Adrenal gland (tissue), 9 donors: ENCODE measurements at regions not wholly inside any gene's neighbourhood (a gene's known extent, or its start where the extent isn't known, plus 50 kb on each side); places are given as distances from the start of the nearest gene placed in this dataset.

ENCODE experiments used
- DNase-seq, 7 donors: peaks; one replicate each; pipeline ENCODE4 v3.0.0-alpha.2; 2019 to 2020
- H3K27ac ChIP-seq, 5 donors: fragments of 200-600 bp; sonication (generic) in 4 of 5; 1 replicate in 3 of 5; 2 replicates in 2 of 5; pipeline versions ENCODE4 v1.5.1 to v1.8.0; 2016 to 2020; ENCODE audit warnings: mild to moderate bottlenecking in 1 of 5
- H3K27me3 ChIP-seq: fragments of 200-600 bp; 2 replicates; pipeline ENCODE4 v1.8.0; 2021
- H3K36me3 ChIP-seq, 2 donors: fragments of 200-600 bp; replicated peaks in 1 of 2; 1 replicate in 1 of 2; 2 replicates in 1 of 2; pipeline versions ENCODE4 v1.5.1 to v1.8.0; 2018 to 2022
- H3K4me1 ChIP-seq, 2 donors: fragments of 200-600 bp; replicated peaks in 1 of 2; 1 replicate in 1 of 2; 2 replicates in 1 of 2; pipeline versions ENCODE4 v1.5.1 to v1.8.0; 2018 to 2021
- H3K4me3 ChIP-seq, 4 donors: fragments of 200-600 bp; sonication (generic) in 3 of 4; one replicate each; pipeline ENCODE4 v1.5.1; 2016 to 2018
- H3K9me3 ChIP-seq, 3 donors: fragments of 200-600 bp; sonication (generic) in 1 of 3; replicated peaks in 1 of 3; 1 replicate in 2 of 3; 2 replicates in 1 of 3; pipeline versions ENCODE4 v1.5.1 to v1.8.0; 2016 to 2021
- CTCF ChIP-seq, 6 experiments: fragments of 450-650 bp in 4 of 6; fragments of 200-600 bp in 2 of 6; sonication (generic) in 1 of 6; IDR thresholded peaks; 1 replicate in 5 of 6; 2 replicates in 1 of 6; pipeline versions ENCODE4 v1.5.1 to v1.8.0; 2016 to 2021; ENCODE audit warnings: antibody characterized with exemption in 6 of 6, mild to moderate bottlenecking in 2 of 6, moderate library complexity in 1 of 6
- POLR2A ChIP-seq, 2 donors: fragments of 450-650 bp; IDR thresholded peaks; one replicate each; pipeline ENCODE4 v1.6.1; 2017; ENCODE audit warnings: antibody characterized with exemption in 2 of 2, mild to moderate bottlenecking in 2 of 2, moderate library complexity in 1 of 2
- WGBS, 4 donors: extraction: QIAGEN DNeasy Blood & Tissue Kit in 2 of 4; methylation state at CpG; one replicate each; pipeline versions ENCODE4 v1.1.5 to v1.1.7; 2013 to 2017; 5-methylcytosine and 5-hydroxymethylcytosine counted together
- intact Hi-C, 2 donors: fragments of 100-400 bp; cut with DNase I; formaldehyde crosslinking; loops; one replicate each; pipeline versions ENCODE4 v1.14.1 to v1.15.0; 2022 to 2023
- donor health status: healthy with polysubstance abuse.
- donor health status: Bipolar disorder and iron deficiency.
- donor health status: DM: yes; HTN: yes; CAD: no.
- donor health status: DM: no; HTN: no; CAD: no.
- donor health status: DM: no; HTN: no; CAD: no.

GRCh38 chr2:74744731-74745515, 89.0 kb upstream of the HK2 start:
- no peaks in the 10 kb centered on the region for H3K9me3 ChIP-seq
- peaks cover 0 to 8% of the 10 kb centered on the region in 2 donors for H3K4me1 ChIP-seq
- H3K27me3 ChIP-seq, result no peaks in the 10 kb centered on the region
- H3K4me3 ChIP-seq, result no peak overlapping the region
- intact Hi-C loops, result no loop called here
- H3K27ac ChIP-seq, result no peak overlapping the region
- TF ChIP-seq POLR2A (IDR thresholded peaks at IDR 0.05) (no peak), CTCF (IDR thresholded peaks at IDR 0.05) (no peak)
- H3K36me3 ChIP-seq, result no peaks in the 10 kb centered on the region
- WGBS, 4 donors, result 37 to 66% (median 46%) methylated on average over 4 of the region's 4 CpGs
- DNase-seq, result no peak

GRCh38 chr2:74745766-74746165, 88.2 kb upstream of the HK2 start:
- Histone ChIP-seq H3K27ac (no peak overlapping the region), H3K4me3 (no peak overlapping the region), H3K4me1 (peaks cover 0 to 3% of the 10 kb centered on the region in 2 donors), H3K36me3 (no peaks in the 10 kb centered on the region), H3K27me3 (peaks cover under 1% of the 10 kb centered on the region), H3K9me3 (no peaks in the 10 kb centered on the region)
- intact Hi-C loops, result no loop called here
- no peak for DNase-seq
- no peak for TF ChIP-seq POLR2A (IDR thresholded peaks at IDR 0.05)
- TF ChIP-seq CTCF (IDR thresholded peaks at IDR 0.05), result no peak
- WGBS, 4 donors, result 75 to 88% (median 88%) methylated on average over 7 to 8 of the region's 8 CpGs

DNA sequence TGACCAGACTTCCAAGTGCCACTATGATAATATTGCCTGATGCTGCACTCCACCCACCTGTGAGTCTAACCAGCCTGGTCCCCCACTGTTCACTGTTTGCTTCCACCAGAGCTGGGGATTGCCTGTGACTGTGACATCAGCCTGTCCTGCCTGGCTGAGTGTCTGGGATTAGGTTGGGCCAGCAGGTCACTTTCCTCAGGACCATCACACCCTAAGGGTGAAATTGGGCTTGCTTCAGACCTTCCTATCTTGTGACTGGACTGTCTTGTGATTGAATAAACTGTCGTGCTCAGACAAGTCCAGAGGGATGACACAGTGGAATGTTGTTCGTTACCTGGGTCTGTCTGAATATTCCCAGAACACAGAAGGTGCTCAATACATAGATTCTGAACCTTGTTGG, 87.4 kb upstream of the HK2 start:
- H3K36me3 ChIP-seq, result no peaks in the 10 kb centered on the region
- no peak overlapping the region for H3K4me3 ChIP-seq
- DNase-seq, result no peak
- WGBS, 4 donors, result 69 to 90% (median 80%) methylated on average over 2 of the region's 2 CpGs
- TF ChIP-seq POLR2A (IDR thresholded peaks at IDR 0.05), result no peak
- TF ChIP-seq CTCF (IDR thresholded peaks at IDR 0.05), result no peak
- H3K4me1 ChIP-seq, result no peaks in the 10 kb centered on the region
- no peaks in the 10 kb centered on the region for H3K9me3 ChIP-seq
- no peak overlapping the region for H3K27ac ChIP-seq
- intact Hi-C loops, result no loop called here
- peaks cover 4% of the 10 kb centered on the region for H3K27me3 ChIP-seq

DNA sequence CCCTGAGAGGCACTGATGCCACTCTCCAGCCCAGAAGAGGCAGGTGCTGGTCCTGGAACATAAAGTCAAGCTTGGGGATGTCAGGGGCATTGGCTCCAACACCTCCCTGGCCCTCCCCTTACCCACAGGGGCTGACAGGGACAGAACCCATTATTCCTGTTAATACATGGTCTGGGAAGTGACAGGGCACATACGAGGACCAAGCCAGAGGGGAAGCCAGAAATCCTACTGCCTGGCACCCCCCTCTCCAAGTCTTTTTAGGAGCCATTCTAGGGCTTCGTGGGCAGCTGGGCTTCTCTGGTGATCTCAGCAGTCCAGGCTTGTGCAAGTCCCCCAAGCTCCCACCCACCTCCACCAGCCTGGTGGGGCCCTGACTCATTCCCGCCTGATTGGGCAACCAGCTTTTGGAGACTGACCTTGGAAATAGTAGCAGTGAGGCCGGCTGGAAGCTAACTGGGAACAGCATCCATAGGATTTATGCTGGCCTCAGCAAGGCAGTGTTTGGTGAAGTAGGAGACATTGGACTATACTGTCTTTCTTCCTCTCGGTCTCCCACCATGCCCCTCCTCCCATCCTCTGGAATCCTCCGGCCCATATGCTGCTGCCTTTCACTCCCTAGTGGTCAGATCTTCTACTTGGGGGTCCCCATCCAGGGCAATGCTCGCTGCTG, 86.4 kb upstream of the HK2 start:
- H3K36me3 ChIP-seq, result no peaks in the 10 kb centered on the region
- H3K4me1 ChIP-seq, result no peaks in the 10 kb centered on the region
- TF ChIP-seq POLR2A (IDR thresholded peaks at IDR 0.05) (no peak), CTCF (IDR thresholded peaks at IDR 0.05) (no peak)
- H3K4me3 ChIP-seq, result no peak overlapping the region
- DNase-seq, result peak; percentile 30 to 74 (median 60)
- WGBS, 4 donors, result 64 to 77% (median 66%) methylated on average over 3 to 7 of the region's 7 CpGs
- no peaks in the 10 kb centered on the region for H3K9me3 ChIP-seq
- peaks cover 4% of the 10 kb centered on the region for H3K27me3 ChIP-seq
- no peak overlapping the region for H3K27ac ChIP-seq
- intact Hi-C loops, result no loop called here
